Breast epithelium (tissue), 4 donors: ENCODE measurements at regions not wholly inside any gene's neighbourhood (a gene's known extent, or its start where the extent isn't known, plus 50 kb on each side); places are given as distances from the start of the nearest gene placed in this dataset.

ENCODE experiments used
- DNase-seq, 2 donors: peaks; one replicate each; pipeline ENCODE4 v3.0.0-alpha.2; 2019; ENCODE audit warnings: low spot score in 2 of 2
- H3K27ac ChIP-seq, 2 donors: fragments of 200-600 bp; sonication (generic) in 1 of 2; one replicate each; pipeline ENCODE4 v1.5.1; 2016 to 2019; ENCODE audit warnings: mild to moderate bottlenecking in 1 of 2
- H3K27me3 ChIP-seq, 2 donors: fragments of 200-600 bp; sonication (generic) in 1 of 2; one replicate each; pipeline versions ENCODE4 v1.5.1 to v1.6.0; 2017 to 2019; ENCODE audit warnings: control low read depth in 1 of 2, mild to moderate bottlenecking in 1 of 2
- H3K36me3 ChIP-seq: fragments of 200-600 bp; one replicate; pipeline ENCODE4 v1.5.1; 2019
- H3K4me1 ChIP-seq, 2 donors: fragments of 200-600 bp; sonication (generic); one replicate each; pipeline ENCODE4 v1.5.1; 2016 to 2019; ENCODE audit warnings: control low read depth in 1 of 2
- H3K4me3 ChIP-seq, 3 donors: fragments of 200-600 bp; sonication (generic); 1 replicate in 2 of 3; 2 replicates in 1 of 3; pipeline ENCODE4 v1.5.1; 2016 to 2019; ENCODE audit warnings: mild to moderate bottlenecking in 3 of 3, moderate library complexity in 2 of 3
- H3K9me3 ChIP-seq, 2 donors: fragments of 200-600 bp; sonication (generic) in 1 of 2; one replicate each; pipeline ENCODE4 v1.5.1; 2016 to 2019; ENCODE audit warnings: control low read depth in 1 of 2
- CTCF ChIP-seq, 3 donors: fragments of 450-650 bp; IDR thresholded peaks; one replicate each; pipeline ENCODE4 v1.5.1; 2016 to 2017; ENCODE audit warnings: antibody characterized with exemption in 3 of 3, mild to moderate bottlenecking in 3 of 3, moderate library complexity in 3 of 3
- POLR2A ChIP-seq: fragments of 450-650 bp; IDR thresholded peaks from one replicate; pipeline ENCODE4 v1.6.1; 2016; ENCODE audit warnings: antibody characterized with exemption, mild to moderate bottlenecking, moderate library complexity
- POLR2AphosphoS5 ChIP-seq, 3 donors: sonication (generic); formaldehyde crosslinking; IDR thresholded peaks; one replicate each; pipeline ENCODE4 v1.6.1; 2017; ENCODE audit warnings: antibody characterized with exemption in 3 of 3
- intact Hi-C: fragments of 100-400 bp; cut with DNase I; formaldehyde crosslinking; loops from one replicate; pipeline ENCODE4 v1.15.1; 2023; ENCODE audit warnings: low total_unique reads

GRCh38 chr6:120682145-120682544 lies 652.1 kb downstream of the TBC1D32 start:
- Histone ChIP-seq H3K4me3 (no peak overlapping the region), H3K4me1 (no peaks in the 10 kb centered on the region), H3K36me3 (no peaks in the 10 kb centered on the region), H3K27ac (no peak overlapping the region), H3K9me3 (peaks cover 0 to 6% of the 10 kb centered on the region in 2 donors), H3K27me3 (no peaks in the 10 kb centered on the region)
- no peak for DNase-seq
- intact Hi-C loops = no loop called here
- TF ChIP-seq POLR2A = no peak
- no peak for TF ChIP-seq POLR2AphosphoS5 (IDR thresholded peaks at IDR 0.05)
- TF ChIP-seq CTCF (IDR thresholded peaks at IDR 0.05) = no peak

- peaks cover 0 to 6% of the 10 kb centered on the region in 2 donors for H3K9me3 ChIP-seq
These were observed 653.1 kb downstream of the TBC1D32 start for GRCh38 chr6:120681204-120681603.

GRCh38 chr6:120675886-120676285 lies 658.4 kb downstream of the TBC1D32 start:
- Histone ChIP-seq H3K4me1 (no peaks in the 10 kb centered on the region), H3K27ac (no peak overlapping the region), H3K27me3 (no peaks in the 10 kb centered on the region), H3K9me3 (peaks cover 0 to 6% of the 10 kb centered on the region in 2 donors), H3K4me3 (no peak overlapping the region), H3K36me3 (no peaks in the 10 kb centered on the region)
- intact Hi-C loops = no loop called here
- DNase-seq = no peak
- no peak for TF ChIP-seq CTCF (IDR thresholded peaks at IDR 0.05)
- TF ChIP-seq POLR2AphosphoS5 (IDR thresholded peaks at IDR 0.05) = no peak
- no peak for TF ChIP-seq POLR2A

More at GRCh38 chr6:120681204-120681603, 653.1 kb downstream of the TBC1D32 start:
- H3K4me3 ChIP-seq = no peak overlapping the region
- DNase-seq = no peak
- no peaks in the 10 kb centered on the region for H3K27me3 ChIP-seq
- no peak overlapping the region for H3K27ac ChIP-seq
- intact Hi-C loops = no loop called here
- no peaks in the 10 kb centered on the region for H3K36me3 ChIP-seq
- no peak for TF ChIP-seq CTCF (IDR thresholded peaks at IDR 0.05)
- no peak for TF ChIP-seq POLR2AphosphoS5 (IDR thresholded peaks at IDR 0.05)
- no peak for TF ChIP-seq POLR2A
- no peaks in the 10 kb centered on the region for H3K4me1 ChIP-seq

GRCh38 chr6:120671519-120671918 lies 662.8 kb downstream of the TBC1D32 start:
- TF ChIP-seq POLR2A = no peak
- TF ChIP-seq CTCF (IDR thresholded peaks at IDR 0.05) = no peak
- TF ChIP-seq POLR2AphosphoS5 (IDR thresholded peaks at IDR 0.05) = no peak
- intact Hi-C loops = no loop called here
- no peaks in the 10 kb centered on the region for H3K27me3 ChIP-seq
- no peaks in the 10 kb centered on the region for H3K4me1 ChIP-seq
- H3K27ac ChIP-seq = no peak overlapping the region
- peaks cover 5 to 23% of the 10 kb centered on the region in 2 donors for H3K9me3 ChIP-seq
- no peak for DNase-seq
- no peaks in the 10 kb centered on the region for H3K36me3 ChIP-seq
- H3K4me3 ChIP-seq = no peak overlapping the region

GRCh38 chr6:120652506-120652905 lies 681.8 kb downstream of the TBC1D32 start:
- H3K4me3 ChIP-seq = no peak overlapping the region
- intact Hi-C loops = no loop called here
- no peak for DNase-seq
- no peaks in the 10 kb centered on the region for H3K9me3 ChIP-seq
- TF ChIP-seq CTCF (IDR thresholded peaks at IDR 0.05) = no peak
- no peak for TF ChIP-seq POLR2A
- no peak for TF ChIP-seq POLR2AphosphoS5 (IDR thresholded peaks at IDR 0.05)
- H3K27ac ChIP-seq = no peak overlapping the region
- no peaks in the 10 kb centered on the region for H3K27me3 ChIP-seq
- H3K36me3 ChIP-seq = no peaks in the 10 kb centered on the region
- H3K4me1 ChIP-seq = no peaks in the 10 kb centered on the region
